Nephron progenitor cell (in vitro differentiated cells): ENCODE measurements at regions not wholly inside any gene's neighbourhood (a gene's known extent, or its start where the extent isn't known, plus 50 kb on each side); places are given as distances from the start of the nearest gene placed in this dataset.
"Not testable (repeated sequence)": the region's sequence is repeated elsewhere in the genome, so short reads cannot be mapped to it uniquely, and the experiment has no call there.

Experiments used
- DNase-seq: peaks from one replicate; pipeline ENCODE4 v3.0.0; 2021
- H3K27ac Mint-ChIP-seq: 2 replicates; pipeline ENCODE4 v1.8.0; 2021; ENCODE audit warnings: mild to moderate bottlenecking, moderate library complexity, mixed read lengths
- H3K27me3 Mint-ChIP-seq: 2 replicates; pipeline ENCODE4 v1.8.0; 2021; ENCODE audit warnings: mild to moderate bottlenecking, low read depth, mixed read lengths; ENCODE audit not compliant: poor library complexity
- H3K36me3 Mint-ChIP-seq: 2 replicates; pipeline ENCODE4 v1.8.0; 2021; ENCODE audit warnings: low read depth, mixed read lengths
- H3K4me1 Mint-ChIP-seq: 2 replicates; pipeline ENCODE4 v1.8.0; 2021; ENCODE audit warnings: mixed read lengths
- H3K4me3 Mint-ChIP-seq: 2 replicates; pipeline ENCODE4 v1.8.0; 2021; ENCODE audit warnings: mild to moderate bottlenecking, moderate library complexity, mixed read lengths
- H3K9me3 Mint-ChIP-seq: 2 replicates; pipeline ENCODE4 v1.8.0; 2021; ENCODE audit warnings: mild to moderate bottlenecking, moderate library complexity, mixed read lengths
- CTCF ChIP-seq: fragments of 200-600 bp; sonication (generic); IDR thresholded peaks from 2 replicates; pipeline ENCODE4 v1.5.0; 2021; ENCODE audit warnings: antibody characterized with exemption

DNA sequence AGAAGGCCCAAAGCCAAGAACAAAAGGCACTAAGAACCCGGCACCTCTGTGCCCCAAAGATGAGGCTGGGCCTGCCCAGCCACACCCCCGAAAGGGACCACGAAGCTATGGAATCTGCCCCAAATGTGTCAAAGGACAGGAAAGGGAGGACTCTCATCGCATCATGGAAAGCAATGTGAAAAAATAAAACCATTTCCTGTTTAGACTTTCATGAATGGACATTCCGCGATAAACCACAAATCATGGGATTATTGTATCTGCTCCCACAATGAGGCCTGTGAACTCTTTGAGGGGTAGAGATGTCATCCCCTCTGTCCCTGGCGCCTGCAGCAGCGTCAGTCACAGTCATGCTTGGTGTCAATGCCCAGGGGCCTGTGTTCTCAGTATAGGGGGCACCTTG is 135.0 kb downstream of the COPRS start:
- H3K4me1 Mint-ChIP-seq: peaks cover 18% of the 10 kb centered on the region
- no peaks in the 10 kb centered on the region for H3K9me3 Mint-ChIP-seq
- TF ChIP-seq CTCF: no peak
- no peak overlapping the region for H3K27ac Mint-ChIP-seq
- H3K27me3 Mint-ChIP-seq: peaks cover 17% of the 10 kb centered on the region
- no peak for DNase-seq
- H3K4me3 Mint-ChIP-seq: no peak overlapping the region
- H3K36me3 Mint-ChIP-seq: no peaks in the 10 kb centered on the region

- Mint-ChIP-seq H3K9me3 (no peaks in the 10 kb centered on the region), H3K36me3 (no peaks in the 10 kb centered on the region), H3K27me3 (peaks cover 17% of the 10 kb centered on the region), H3K27ac (no peak overlapping the region), H3K4me1 (peaks cover 8% of the 10 kb centered on the region), H3K4me3 (no peak overlapping the region)
- TF ChIP-seq CTCF: no peak
- DNase-seq: no peak
These were observed 136.6 kb downstream of the COPRS start for GRCh38 chr17:31722251-31723056.

GRCh38 chr17:31721291-31722025 is 137.6 kb downstream of the COPRS start:
- no peak for TF ChIP-seq CTCF
- Mint-ChIP-seq H3K4me1 (peaks cover 8% of the 10 kb centered on the region), H3K9me3 (no peaks in the 10 kb centered on the region), H3K36me3 (no peaks in the 10 kb centered on the region), H3K4me3 (no peak overlapping the region), H3K27ac (no peak overlapping the region), H3K27me3 (peaks cover 11% of the 10 kb centered on the region)
- DNase-seq: no peak

- not testable (repeated sequence) for DNase-seq
These were observed 141.8 kb downstream of the COPRS start for GRCh38 chr17:31717251-31717650.

GRCh38 chr17:31715446-31715845 is 143.6 kb downstream of the COPRS start:
- peaks cover 9% of the 10 kb centered on the region for H3K27me3 Mint-ChIP-seq
- no peak overlapping the region for H3K27ac Mint-ChIP-seq
- no peak for TF ChIP-seq CTCF
- no peak overlapping the region for H3K4me3 Mint-ChIP-seq
- peaks cover 6% of the 10 kb centered on the region for H3K9me3 Mint-ChIP-seq
- DNase-seq: no peak
- no peaks in the 10 kb centered on the region for H3K4me1 Mint-ChIP-seq
- no peaks in the 10 kb centered on the region for H3K36me3 Mint-ChIP-seq

More at GRCh38 chr17:31717251-31717650, 141.8 kb downstream of the COPRS start:
- not testable (repeated sequence) for H3K4me1 Mint-ChIP-seq, H3K9me3 Mint-ChIP-seq, H3K36me3 Mint-ChIP-seq, H3K27ac Mint-ChIP-seq, H3K4me3 Mint-ChIP-seq
- peaks cover 12% of the 10 kb centered on the region for H3K27me3 Mint-ChIP-seq

DNA sequence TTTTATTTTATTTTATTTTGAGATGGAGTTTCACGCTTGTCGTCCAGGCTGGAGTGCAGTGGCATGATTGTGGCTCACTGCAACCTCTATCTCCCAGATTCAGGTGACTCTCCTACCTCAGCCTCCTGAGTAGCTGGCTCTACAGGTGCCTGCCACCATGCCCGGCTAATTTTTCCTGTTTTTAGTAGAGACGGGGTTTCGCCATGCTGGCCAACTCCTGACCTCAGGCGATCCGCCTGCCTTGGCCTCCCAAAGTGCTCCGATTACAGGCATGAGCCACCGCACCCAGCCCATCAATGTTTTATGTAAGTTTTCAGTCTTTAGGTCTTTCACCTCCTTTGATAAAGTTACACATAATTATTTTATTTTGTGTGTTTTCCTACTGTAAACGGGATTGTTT is 154.6 kb downstream of the COPRS start:
- no peak for DNase-seq

More for the DNA sequence above, 154.6 kb downstream of the COPRS start:
- Mint-ChIP-seq H3K4me3 (no peak overlapping the region), H3K36me3 (no peaks in the 10 kb centered on the region), H3K9me3 (peaks cover 13% of the 10 kb centered on the region), H3K27ac (no peak overlapping the region), H3K27me3 (peaks cover 14% of the 10 kb centered on the region), H3K4me1 (peaks cover 4% of the 10 kb centered on the region)
- TF ChIP-seq CTCF: no peak
